K562 (cell line): ENCODE measurements at regions not wholly inside any gene's neighbourhood (a gene's known extent, or its start where the extent isn't known, plus 50 kb on each side); places are given as distances from the start of the nearest gene placed in this dataset.
A peak's percentile ranks its signal among the peaks of the same experiment; 100 is the strongest.

Experiments
- BDP1 ChIP-seq: IDR thresholded peaks from 3 replicates; pipeline ENCODE4 v1.6.1; 2011; ENCODE audit not compliant: insufficient read length, insufficient read depth
- BRD9 ChIP-seq: fragments of 450-650 bp; IDR thresholded peaks from 2 replicates; pipeline ENCODE4 v1.6.1; 2018; ENCODE audit warnings: low read depth; ENCODE audit not compliant: partially characterized antibody
- CHD1 ChIP-seq: fragments of 200-600 bp; sonication (generic); IDR thresholded peaks from one replicate; pipeline ENCODE4 v1.6.1; 2012; ENCODE audit warnings: mild to moderate bottlenecking, moderate library complexity, low read length, inconsistent platforms
- GABPA ChIP-seq: fragments of 200-800 bp; sonication (Bioruptor generic); conservative IDR thresholded peaks from 2 replicates; pipeline ENCODE4 v1.6.1; 2016; ENCODE audit warnings: low read depth, missing genetic modification characterization, missing compliant biosample characterization
- HNRNPK ChIP-seq: fragments of 200-400 bp; formaldehyde crosslinking; IDR thresholded peaks from one replicate; pipeline ENCODE4 v1.6.1; 2018; ENCODE audit warnings: mild to moderate bottlenecking, low read depth, low read length; ENCODE audit not compliant: poor library complexity, severe bottlenecking
- NBN ChIP-seq: fragments of 450-650 bp; IDR thresholded peaks from 2 replicates; pipeline ENCODE4 v1.6.1; 2016; ENCODE audit warnings: low read depth, mild to moderate bottlenecking
- NELFE ChIP-seq: IDR thresholded peaks from 2 replicates; pipeline ENCODE4 v1.6.1; 2011; ENCODE audit warnings: mild to moderate bottlenecking; ENCODE audit not compliant: insufficient read depth, insufficient read length
- NONO ChIP-seq, 2 experiments: fragments of 200-400 bp in 1 of 2; fragments of 450-650 bp in 1 of 2; formaldehyde crosslinking in 1 of 2; IDR thresholded peaks; 2 replicates each; pipeline ENCODE4 v1.6.1; 2017; ENCODE audit warnings: low read depth in 2 of 2, mild to moderate bottlenecking in 2 of 2, moderate library complexity in 2 of 2, low read length in 1 of 2
- PHF20 ChIP-seq: fragments of 450-650 bp; IDR thresholded peaks from 2 replicates; pipeline ENCODE4 v1.6.1; 2018; ENCODE audit not compliant: partially characterized antibody
- POLR2AphosphoS5 ChIP-seq: IDR thresholded peaks from 2 replicates; pipeline ENCODE4 v1.6.1; 2011; ENCODE audit warnings: mild to moderate bottlenecking, low read depth, low read length, moderate library complexity; ENCODE audit not compliant: control insufficient read depth, insufficient read depth
- PPARD ChIP-seq: fragments of 250-450 bp; sonication (Bioruptor Pico); IDR thresholded peaks from 2 replicates; pipeline ENCODE4 v1.8.0; 2022; ENCODE audit warnings: inconsistent platforms, mild to moderate bottlenecking, moderate library complexity
- RHOXF2B ChIP-seq: fragments of 250-450 bp; sonication (Bioruptor Pico); conservative IDR thresholded peaks from 2 replicates; pipeline ENCODE4 v1.5.1; 2021
- ZNF184 ChIP-seq: sonication (generic); formaldehyde crosslinking; IDR thresholded peaks from 2 replicates; pipeline ENCODE4 v1.5.0; 2020; ENCODE audit warnings: missing genetic modification reagents
- ZNF584 ChIP-seq: fragments of 200-800 bp; sonication (Bioruptor generic); IDR thresholded peaks from 2 replicates; pipeline ENCODE4 v1.6.1; 2016; ENCODE audit warnings: low read depth, mild to moderate bottlenecking, missing genetic modification characterization, missing compliant biosample characterization
- TF ChIP-seq, protein P1 (sequence below), 2 experiments: fragments of 200-800 bp in 1 of 2; sonication (Bioruptor generic) in 1 of 2; sonication (generic) in 1 of 2; formaldehyde crosslinking in 1 of 2; IDR thresholded peaks in 1 of 2; conservative IDR thresholded peaks in 1 of 2; 2 replicates each; pipeline versions ENCODE4 v1.5.0 to v1.6.1; 2016 to 2020; ENCODE audit warnings: missing compliant biosample characterization in 1 of 2, missing genetic modification characterization in 1 of 2, missing genetic modification reagents in 1 of 2
- TF ChIP-seq, protein P2 (sequence below): fragments of 450-650 bp; IDR thresholded peaks from 2 replicates; pipeline ENCODE4 v1.6.1; 2016

DNA sequence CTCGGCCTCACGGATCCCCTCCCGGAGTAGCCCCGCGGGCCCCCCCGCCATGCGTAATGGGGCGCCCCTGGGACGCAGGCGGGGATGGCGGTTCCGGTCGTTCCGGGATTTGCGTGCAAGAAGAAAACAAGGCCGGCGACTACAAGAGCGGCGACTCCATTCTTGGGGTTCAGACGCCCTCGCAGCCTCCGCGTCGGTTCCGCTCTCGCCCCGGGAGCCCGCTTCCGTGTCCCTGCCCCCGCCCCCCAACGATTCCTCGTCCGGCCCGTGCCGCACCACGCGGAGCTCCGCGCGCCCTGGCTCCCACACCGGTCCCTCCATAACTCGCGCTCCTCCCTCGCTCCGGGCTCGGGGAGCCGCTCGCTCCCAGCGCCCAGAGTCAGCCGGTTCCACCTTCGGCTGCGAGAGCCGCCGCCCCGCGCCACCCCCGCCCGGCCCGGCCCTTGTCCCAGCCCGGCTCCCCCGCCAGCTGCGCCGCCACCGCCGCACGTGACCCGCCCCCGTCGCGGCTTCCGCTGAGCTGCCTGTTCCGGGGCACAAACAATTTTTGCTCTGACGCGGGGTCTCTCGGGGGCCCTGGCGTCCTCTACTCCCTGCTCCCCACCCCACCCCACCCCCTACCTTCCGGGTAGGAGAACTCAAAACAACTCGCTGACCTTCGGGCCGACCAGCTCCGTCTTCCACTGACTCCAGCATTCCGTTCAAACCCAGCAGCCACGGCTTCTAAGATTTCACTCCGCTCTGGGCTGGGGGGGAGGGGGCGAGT, 78.8 kb upstream of the BCOR start (continued):
- TF ChIP-seq ZNF584 (CRISPR knock-in tag) (0 out of 2 replicates have a peak, but pooled peaks have one; percentile 22), PPARD (CRISPR knock-in tag) (no peak), RHOXF2B (CRISPR knock-in tag) (no peak), HNRNPK (peak; percentile 13), ZNF184 (CRISPR knock-in tag) (no peak), NELFE (no peak), BRD9 (no peak), CHD1 (no peak), BDP1 (no peak), NONO (IDR thresholded peaks at IDR 0.05; ENCODE audit: low read depth in 2 of 2, low read length in 1 of 2) (no peak), NBN (no peak), POLR2AphosphoS5 (0 out of 2 replicates have a peak, but pooled peaks have one; percentile 44), PHF20 (no peak), GABPA (tag) (peak; percentile 60)
- TF ChIP-seq, protein P1, sequence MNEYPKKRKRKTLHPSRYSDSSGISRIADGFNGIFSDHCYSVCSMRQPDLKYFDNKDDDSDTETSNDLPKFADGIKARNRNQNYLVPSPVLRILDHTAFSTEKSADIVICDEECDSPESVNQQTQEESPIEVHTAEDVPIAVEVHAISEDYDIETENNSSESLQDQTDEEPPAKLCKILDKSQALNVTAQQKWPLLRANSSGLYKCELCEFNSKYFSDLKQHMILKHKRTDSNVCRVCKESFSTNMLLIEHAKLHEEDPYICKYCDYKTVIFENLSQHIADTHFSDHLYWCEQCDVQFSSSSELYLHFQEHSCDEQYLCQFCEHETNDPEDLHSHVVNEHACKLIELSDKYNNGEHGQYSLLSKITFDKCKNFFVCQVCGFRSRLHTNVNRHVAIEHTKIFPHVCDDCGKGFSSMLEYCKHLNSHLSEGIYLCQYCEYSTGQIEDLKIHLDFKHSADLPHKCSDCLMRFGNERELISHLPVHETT (CRISPR knock-in tag; conservative IDR thresholded peaks at IDR 0.05 in 1 of 2, IDR thresholded peaks at IDR 0.05 in 1 of 2): peak in 1 of 2 experiments; percentile 78; a peak in 2 of 4 replicates
- TF ChIP-seq, protein P2, sequence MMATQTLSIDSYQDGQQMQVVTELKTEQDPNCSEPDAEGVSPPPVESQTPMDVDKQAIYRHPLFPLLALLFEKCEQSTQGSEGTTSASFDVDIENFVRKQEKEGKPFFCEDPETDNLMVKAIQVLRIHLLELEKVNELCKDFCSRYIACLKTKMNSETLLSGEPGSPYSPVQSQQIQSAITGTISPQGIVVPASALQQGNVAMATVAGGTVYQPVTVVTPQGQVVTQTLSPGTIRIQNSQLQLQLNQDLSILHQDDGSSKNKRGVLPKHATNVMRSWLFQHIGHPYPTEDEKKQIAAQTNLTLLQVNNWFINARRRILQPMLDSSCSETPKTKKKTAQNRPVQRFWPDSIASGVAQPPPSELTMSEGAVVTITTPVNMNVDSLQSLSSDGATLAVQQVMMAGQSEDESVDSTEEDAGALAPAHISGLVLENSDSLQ: no peak
